ENCODE measurements at regions not wholly inside any gene's neighbourhood (a gene's known extent, or its start where the extent isn't known, plus 50 kb on each side); places are given as distances from the start of the nearest gene placed in this dataset.
"Not testable (repeated sequence)": the region's sequence is repeated elsewhere in the genome, so short reads cannot be mapped to it uniquely, and the experiment has no call there.

DNA sequence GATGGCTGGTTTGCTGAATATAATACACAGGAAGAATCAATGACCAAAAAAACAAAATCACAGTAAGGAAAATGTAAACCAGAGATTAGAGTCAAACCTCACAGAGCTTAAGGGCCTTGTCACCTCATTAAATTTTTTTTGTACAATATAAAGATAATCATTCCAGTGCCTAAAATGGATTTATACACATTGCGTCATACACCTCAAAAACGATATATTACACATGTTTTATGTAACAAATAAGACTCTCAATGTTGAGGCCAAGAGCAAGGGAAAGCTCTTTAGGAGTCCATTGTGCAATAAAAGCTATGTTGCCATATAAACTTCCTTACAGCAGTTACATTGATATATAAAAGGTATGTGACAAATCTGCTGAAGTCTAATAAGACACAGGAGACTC is 856.7 kb upstream of the SLITRK1 start:
- TF ChIP-seq, protein P1, sequence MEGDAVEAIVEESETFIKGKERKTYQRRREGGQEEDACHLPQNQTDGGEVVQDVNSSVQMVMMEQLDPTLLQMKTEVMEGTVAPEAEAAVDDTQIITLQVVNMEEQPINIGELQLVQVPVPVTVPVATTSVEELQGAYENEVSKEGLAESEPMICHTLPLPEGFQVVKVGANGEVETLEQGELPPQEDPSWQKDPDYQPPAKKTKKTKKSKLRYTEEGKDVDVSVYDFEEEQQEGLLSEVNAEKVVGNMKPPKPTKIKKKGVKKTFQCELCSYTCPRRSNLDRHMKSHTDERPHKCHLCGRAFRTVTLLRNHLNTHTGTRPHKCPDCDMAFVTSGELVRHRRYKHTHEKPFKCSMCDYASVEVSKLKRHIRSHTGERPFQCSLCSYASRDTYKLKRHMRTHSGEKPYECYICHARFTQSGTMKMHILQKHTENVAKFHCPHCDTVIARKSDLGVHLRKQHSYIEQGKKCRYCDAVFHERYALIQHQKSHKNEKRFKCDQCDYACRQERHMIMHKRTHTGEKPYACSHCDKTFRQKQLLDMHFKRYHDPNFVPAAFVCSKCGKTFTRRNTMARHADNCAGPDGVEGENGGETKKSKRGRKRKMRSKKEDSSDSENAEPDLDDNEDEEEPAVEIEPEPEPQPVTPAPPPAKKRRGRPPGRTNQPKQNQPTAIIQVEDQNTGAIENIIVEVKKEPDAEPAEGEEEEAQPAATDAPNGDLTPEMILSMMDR (IDR thresholded peaks at IDR 0.05; ENCODE audit: low read depth, low read length), result no peak
- Histone ChIP-seq H3K27me3 (ENCODE audit: insufficient read depth, low read depth, severe bottlenecking) (no peaks in the 10 kb centered on the region), H3K27ac (no peak overlapping the region), H3K36me3 (no peaks in the 10 kb centered on the region), H3K9me3 (ENCODE audit: severe bottlenecking) (no peaks in the 10 kb centered on the region), H3K4me3 (ENCODE audit: low read depth, low read length) (no peak overlapping the region)
- DNase-seq, result no peak

DNA sequence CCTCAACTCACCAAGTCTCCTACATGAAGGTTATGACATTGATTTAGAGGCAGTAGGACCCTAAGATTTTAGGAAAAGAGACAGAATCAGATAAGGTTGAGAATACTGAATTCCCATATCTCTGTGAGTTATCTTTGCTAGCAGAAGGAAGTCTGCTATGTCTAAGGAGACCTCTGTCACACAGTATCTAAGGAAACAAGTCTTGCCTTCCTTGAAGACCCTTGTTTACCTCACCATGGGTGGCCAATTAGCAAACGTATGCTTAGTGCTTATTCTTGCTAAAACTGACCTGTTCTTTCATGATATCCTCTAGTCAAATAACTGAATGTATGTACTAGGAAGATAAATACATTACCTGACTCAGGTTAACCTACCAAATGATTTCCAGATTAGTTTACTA is 855.4 kb upstream of the SLITRK1 start:
- no peak overlapping the region for H3K27ac ChIP-seq
- no peak for DNase-seq
- H3K4me3 ChIP-seq (ENCODE audit: low read depth, low read length), result no peak overlapping the region
- H3K9me3 ChIP-seq (ENCODE audit: severe bottlenecking), result no peaks in the 10 kb centered on the region
- TF ChIP-seq, protein P1 (IDR thresholded peaks at IDR 0.05; ENCODE audit: low read depth, low read length), result no peak
- no peaks in the 10 kb centered on the region for H3K27me3 ChIP-seq (ENCODE audit: insufficient read depth, low read depth, severe bottlenecking)
- no peaks in the 10 kb centered on the region for H3K36me3 ChIP-seq

DNA sequence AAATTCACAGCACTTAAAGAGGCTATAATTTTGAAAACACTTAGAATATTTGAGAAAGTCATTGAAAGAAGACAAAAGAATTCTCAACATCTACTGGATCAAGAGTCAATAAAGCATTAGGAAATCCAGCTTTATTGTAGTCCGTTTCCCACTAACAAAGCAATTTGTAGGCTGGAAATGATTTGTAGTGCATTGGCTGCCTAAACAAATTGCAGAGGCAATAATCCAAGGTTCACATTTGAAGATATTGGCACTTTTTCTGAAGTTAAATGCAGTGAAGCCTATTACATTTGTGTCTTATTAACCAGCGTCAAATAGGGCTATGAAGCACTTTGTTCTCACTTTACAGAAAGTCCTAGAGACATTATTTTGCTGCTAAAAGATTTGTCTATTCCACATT is 848.1 kb upstream of the SLITRK1 start:
- no peak overlapping the region for H3K4me3 ChIP-seq (ENCODE audit: low read depth, low read length)
- no peaks in the 10 kb centered on the region for H3K27me3 ChIP-seq (ENCODE audit: insufficient read depth, low read depth, severe bottlenecking)
- peaks cover 5% of the 10 kb centered on the region for H3K9me3 ChIP-seq (ENCODE audit: severe bottlenecking)
- no peak for DNase-seq
- TF ChIP-seq, protein P1 (IDR thresholded peaks at IDR 0.05; ENCODE audit: low read depth, low read length), result no peak
- no peak overlapping the region for H3K27ac ChIP-seq
- no peaks in the 10 kb centered on the region for H3K36me3 ChIP-seq

DNA sequence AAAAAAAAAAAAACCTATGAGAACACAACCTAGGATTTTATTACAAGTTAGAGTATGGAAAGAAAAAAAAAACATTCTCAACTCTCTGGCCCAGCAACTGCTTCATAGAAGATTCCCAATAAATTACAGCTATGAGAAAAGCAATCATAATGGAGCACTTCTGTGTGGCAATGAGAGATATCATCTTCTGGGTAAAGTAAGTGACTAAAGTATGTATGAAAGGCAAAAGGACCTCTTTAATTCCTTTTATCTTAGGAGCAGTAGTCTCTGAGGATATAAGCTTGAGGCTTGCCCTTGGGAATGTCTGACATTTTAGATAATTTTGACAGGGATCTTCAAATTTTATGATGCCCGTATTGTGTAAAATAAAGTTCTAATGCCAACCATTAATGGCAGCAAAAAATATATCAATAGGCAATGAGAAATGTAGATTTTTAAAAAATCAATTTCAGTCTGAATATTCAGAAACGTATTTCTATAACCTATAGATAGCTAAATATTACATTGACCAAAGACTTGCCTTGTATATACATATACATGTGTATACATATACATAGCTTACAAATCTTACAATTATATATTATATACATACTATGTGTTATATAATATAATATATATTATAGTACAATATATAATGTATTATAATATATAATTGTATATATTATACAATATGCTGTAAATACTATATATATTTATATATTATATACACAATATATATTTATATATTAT is 823.9 kb upstream of the SLITRK1 start:
- Histone ChIP-seq H3K9me3 (ENCODE audit: severe bottlenecking) (no peaks in the 10 kb centered on the region), H3K4me3 (ENCODE audit: low read depth, low read length) (no peak overlapping the region), H3K27ac (no peak overlapping the region), H3K36me3 (no peaks in the 10 kb centered on the region), H3K27me3 (ENCODE audit: insufficient read depth, low read depth, severe bottlenecking) (no peaks in the 10 kb centered on the region)
- TF ChIP-seq, protein P1 (IDR thresholded peaks at IDR 0.05; ENCODE audit: low read depth, low read length), result no peak
- DNase-seq, result no peak

DNA sequence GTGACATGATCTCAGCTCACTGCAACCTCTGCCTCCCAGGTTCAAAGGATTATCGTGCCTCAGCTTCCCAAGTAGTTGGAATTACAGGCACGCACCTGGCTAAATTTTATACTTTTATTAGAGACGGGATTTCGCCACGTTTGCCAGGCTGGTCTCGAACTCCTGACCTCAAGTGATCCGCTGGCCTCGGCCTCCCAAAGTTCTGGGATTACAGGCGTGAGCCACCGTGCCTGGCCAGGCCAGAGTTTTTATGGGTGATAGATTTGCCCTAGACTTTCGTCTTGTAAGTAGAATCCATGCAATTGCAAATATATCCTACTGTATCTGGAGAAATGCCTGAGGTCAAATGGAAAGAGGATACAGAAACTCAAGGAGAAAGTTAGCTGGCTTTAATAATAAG is 819.9 kb upstream of the SLITRK1 start:
- no peak overlapping the region for H3K27ac ChIP-seq
- DNase-seq, result no peak
- TF ChIP-seq, protein P1 (IDR thresholded peaks at IDR 0.05; ENCODE audit: low read depth, low read length), result no peak
- no peaks in the 10 kb centered on the region for H3K27me3 ChIP-seq (ENCODE audit: insufficient read depth, low read depth, severe bottlenecking)
- peaks cover 3% of the 10 kb centered on the region for H3K9me3 ChIP-seq (ENCODE audit: severe bottlenecking)
- no peaks in the 10 kb centered on the region for H3K36me3 ChIP-seq
- H3K4me3 ChIP-seq (ENCODE audit: low read depth, low read length), result no peak overlapping the region

DNA sequence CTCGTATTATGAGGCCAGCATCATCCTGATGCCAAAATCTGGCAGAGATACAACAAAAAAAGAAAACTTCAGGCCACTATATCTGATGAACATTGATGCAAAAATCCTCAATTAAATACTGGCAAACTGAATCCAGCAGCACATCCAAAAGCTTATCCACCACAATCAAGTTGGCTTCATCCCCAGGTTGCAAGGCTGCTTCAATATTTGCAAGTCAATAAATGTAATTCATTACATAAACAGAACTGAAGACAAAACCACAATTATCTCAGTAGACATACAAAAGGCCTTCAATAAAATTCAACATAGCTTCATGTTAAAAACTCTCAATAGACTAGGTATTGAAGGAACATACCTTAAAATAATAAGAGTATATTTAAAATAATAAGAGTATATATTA is 815.3 kb upstream of the SLITRK1 start:
- H3K36me3 ChIP-seq; H3K27ac ChIP-seq; DNase-seq; H3K27me3 ChIP-seq (ENCODE audit: insufficient read depth, low read depth, severe bottlenecking); H3K9me3 ChIP-seq (ENCODE audit: severe bottlenecking); H3K4me3 ChIP-seq (ENCODE audit: low read depth, low read length): not testable (repeated sequence)
